ENCODE measurements at regions not wholly inside any gene's neighbourhood (a gene's known extent, or its start where the extent isn't known, plus 50 kb on each side); places are given as distances from the start of the nearest gene placed in this dataset.
"Not testable (repeated sequence)": the region's sequence is repeated elsewhere in the genome, so short reads cannot be mapped to it uniquely, and the experiment has no call there.

DNA sequence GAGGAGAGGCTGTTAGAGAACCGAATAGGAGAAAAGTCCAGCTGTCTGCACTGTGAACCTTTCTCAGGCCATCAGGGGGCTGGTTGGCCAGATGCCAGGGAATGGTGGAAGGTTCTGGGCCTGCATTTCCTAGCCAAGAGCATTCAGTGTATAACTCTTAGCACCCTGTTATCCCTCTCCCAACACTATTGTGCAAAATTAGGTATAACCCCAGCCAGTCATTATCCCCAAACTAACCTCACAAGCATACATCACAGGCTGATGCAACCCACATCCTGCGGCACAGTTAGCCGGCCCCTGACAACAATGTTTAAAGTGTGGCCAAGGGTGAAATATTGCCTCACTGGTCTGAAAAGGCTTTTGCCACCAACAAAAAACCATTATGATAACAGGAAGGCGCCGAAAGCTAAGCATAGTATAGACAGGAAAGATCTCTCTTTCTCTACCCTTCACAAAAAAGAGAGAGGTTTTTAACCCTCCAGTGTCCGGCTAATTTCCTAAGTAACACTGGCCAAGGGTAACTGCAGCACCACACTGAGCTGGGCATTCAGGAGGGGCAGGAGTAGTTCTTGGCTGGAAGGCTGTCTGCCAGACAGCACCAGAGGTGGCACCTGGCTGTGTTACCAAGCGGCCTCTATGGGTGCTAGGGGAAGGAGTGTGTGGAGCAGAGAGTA is 77.3 kb upstream of the BCAR3 start:
- H3K27ac ChIP-seq (replicated peaks), result peak overlapping the region; percentile 52
- TF ChIP-seq POLR2AphosphoS5 (IDR thresholded peaks at IDR 0.05; ENCODE audit: low read depth), result 0 out of 2 replicates have a peak, but pooled peaks have one; percentile 24
- TF ChIP-seq, protein P1, sequence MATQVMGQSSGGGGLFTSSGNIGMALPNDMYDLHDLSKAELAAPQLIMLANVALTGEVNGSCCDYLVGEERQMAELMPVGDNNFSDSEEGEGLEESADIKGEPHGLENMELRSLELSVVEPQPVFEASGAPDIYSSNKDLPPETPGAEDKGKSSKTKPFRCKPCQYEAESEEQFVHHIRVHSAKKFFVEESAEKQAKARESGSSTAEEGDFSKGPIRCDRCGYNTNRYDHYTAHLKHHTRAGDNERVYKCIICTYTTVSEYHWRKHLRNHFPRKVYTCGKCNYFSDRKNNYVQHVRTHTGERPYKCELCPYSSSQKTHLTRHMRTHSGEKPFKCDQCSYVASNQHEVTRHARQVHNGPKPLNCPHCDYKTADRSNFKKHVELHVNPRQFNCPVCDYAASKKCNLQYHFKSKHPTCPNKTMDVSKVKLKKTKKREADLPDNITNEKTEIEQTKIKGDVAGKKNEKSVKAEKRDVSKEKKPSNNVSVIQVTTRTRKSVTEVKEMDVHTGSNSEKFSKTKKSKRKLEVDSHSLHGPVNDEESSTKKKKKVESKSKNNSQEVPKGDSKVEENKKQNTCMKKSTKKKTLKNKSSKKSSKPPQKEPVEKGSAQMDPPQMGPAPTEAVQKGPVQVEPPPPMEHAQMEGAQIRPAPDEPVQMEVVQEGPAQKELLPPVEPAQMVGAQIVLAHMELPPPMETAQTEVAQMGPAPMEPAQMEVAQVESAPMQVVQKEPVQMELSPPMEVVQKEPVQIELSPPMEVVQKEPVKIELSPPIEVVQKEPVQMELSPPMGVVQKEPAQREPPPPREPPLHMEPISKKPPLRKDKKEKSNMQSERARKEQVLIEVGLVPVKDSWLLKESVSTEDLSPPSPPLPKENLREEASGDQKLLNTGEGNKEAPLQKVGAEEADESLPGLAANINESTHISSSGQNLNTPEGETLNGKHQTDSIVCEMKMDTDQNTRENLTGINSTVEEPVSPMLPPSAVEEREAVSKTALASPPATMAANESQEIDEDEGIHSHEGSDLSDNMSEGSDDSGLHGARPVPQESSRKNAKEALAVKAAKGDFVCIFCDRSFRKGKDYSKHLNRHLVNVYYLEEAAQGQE (IDR thresholded peaks at IDR 0.05; ENCODE audit: insufficient replicate concordance, low read depth), result no peak
- TF ChIP-seq GABPA (IDR thresholded peaks at IDR 0.05; ENCODE audit: low read depth), result no peak
- DNase-seq (ENCODE audit: low read depth in 1 of 2, low spot score in 1 of 2), result peak; percentile 50 to 71
- H3K27me3 ChIP-seq (ENCODE audit: insufficient read depth, poor library complexity, severe bottlenecking), result no peaks in the 10 kb centered on the region
- no peak overlapping the region for H3K4me3 ChIP-seq (replicated peaks; ENCODE audit: insufficient read depth, low read length)

DNA sequence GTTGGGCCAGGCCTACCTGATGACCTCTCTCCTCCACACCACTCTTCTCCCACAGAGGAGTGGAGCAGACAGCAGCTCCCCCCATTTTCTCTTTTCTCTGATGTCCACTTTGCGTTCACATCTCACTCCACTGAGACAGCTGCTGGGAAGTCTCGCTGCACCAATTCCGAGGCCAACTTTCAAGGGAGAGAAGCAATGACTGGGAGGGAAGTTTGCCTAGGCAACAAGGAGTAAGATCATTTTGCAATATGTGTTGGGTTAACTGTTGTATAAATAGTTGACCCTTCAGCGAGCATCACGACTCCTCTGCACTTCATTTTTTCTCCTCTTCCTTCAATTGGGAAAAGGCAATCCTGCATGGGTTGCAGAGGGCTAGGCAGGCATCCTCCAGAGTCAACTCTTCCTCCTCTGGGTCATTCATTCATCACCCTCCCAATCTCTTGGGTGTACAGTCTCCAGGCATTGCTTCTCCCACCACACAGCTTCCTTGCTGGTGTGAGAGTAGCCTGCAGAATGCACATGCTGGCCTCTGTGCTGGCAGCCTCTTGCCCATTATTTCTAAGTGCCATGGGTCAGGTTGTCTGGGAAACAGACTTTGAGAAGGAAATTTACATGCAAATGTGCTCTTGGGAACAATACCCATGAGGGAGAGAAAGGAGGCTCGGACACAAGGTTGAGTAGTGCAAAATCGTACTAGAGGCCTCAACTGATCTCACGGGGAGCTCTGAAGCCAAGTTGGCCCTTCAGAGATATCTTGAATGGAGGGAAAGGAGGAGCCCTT is 75.8 kb upstream of the BCAR3 start:
- no peaks in the 10 kb centered on the region for H3K27me3 ChIP-seq (ENCODE audit: insufficient read depth, poor library complexity, severe bottlenecking)
- no peak overlapping the region for H3K27ac ChIP-seq (replicated peaks)
- no peak overlapping the region for H3K4me3 ChIP-seq (replicated peaks; ENCODE audit: insufficient read depth, low read length)
- no peak for DNase-seq (ENCODE audit: low read depth in 1 of 2, low spot score in 1 of 2)
- no peak for TF ChIP-seq POLR2AphosphoS5 (IDR thresholded peaks at IDR 0.05; ENCODE audit: low read depth)

DNA sequence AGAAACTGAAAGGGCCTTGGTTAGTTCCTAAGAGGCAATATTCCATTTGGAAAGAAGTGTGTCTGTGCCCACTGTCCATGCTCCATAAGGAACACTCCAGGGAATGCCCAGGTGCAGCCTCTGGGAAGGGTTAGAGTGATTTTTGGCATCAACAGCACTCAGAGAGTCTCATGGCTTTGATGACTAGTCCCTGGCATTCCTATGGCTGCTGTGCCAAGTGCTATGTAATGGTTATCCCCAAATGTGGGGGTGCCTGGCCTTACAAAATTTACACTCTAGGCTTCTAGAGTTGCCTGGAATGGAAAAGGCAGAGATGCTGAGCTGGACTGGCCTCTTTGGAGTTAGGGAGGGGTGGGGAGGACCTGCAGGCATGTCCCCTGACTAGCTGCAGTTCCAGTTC is 75.0 kb upstream of the BCAR3 start:
- H3K27ac ChIP-seq (replicated peaks), result no peak overlapping the region
- TF ChIP-seq, protein P2, sequence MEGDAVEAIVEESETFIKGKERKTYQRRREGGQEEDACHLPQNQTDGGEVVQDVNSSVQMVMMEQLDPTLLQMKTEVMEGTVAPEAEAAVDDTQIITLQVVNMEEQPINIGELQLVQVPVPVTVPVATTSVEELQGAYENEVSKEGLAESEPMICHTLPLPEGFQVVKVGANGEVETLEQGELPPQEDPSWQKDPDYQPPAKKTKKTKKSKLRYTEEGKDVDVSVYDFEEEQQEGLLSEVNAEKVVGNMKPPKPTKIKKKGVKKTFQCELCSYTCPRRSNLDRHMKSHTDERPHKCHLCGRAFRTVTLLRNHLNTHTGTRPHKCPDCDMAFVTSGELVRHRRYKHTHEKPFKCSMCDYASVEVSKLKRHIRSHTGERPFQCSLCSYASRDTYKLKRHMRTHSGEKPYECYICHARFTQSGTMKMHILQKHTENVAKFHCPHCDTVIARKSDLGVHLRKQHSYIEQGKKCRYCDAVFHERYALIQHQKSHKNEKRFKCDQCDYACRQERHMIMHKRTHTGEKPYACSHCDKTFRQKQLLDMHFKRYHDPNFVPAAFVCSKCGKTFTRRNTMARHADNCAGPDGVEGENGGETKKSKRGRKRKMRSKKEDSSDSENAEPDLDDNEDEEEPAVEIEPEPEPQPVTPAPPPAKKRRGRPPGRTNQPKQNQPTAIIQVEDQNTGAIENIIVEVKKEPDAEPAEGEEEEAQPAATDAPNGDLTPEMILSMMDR (IDR thresholded peaks at IDR 0.05; ENCODE audit: insufficient read depth, low read length), result no peak
- TF ChIP-seq GABPA (IDR thresholded peaks at IDR 0.05; ENCODE audit: low read depth), result no peak
- no peak for TF ChIP-seq POLR2AphosphoS5 (IDR thresholded peaks at IDR 0.05; ENCODE audit: low read depth)
- no peak for TF ChIP-seq SPI1 (IDR thresholded peaks at IDR 0.05; ENCODE audit: borderline replicate concordance, low read depth)
- TF ChIP-seq, protein P1 (IDR thresholded peaks at IDR 0.05; ENCODE audit: insufficient replicate concordance, low read depth), result no peak
- no peak overlapping the region for H3K4me3 ChIP-seq (replicated peaks; ENCODE audit: insufficient read depth, low read length)
- H3K27me3 ChIP-seq (ENCODE audit: insufficient read depth, poor library complexity, severe bottlenecking), result no peaks in the 10 kb centered on the region
- DNase-seq (ENCODE audit: low read depth in 1 of 2, low spot score in 1 of 2), result no peak

GRCh38 chr1:93755251-93755715 is 73.6 kb upstream of the BCAR3 start:
- not testable (repeated sequence) for DNase-seq (ENCODE audit: low read depth in 1 of 2, low spot score in 1 of 2); H3K27me3 ChIP-seq (ENCODE audit: insufficient read depth, poor library complexity, severe bottlenecking); H3K4me3 ChIP-seq (replicated peaks; ENCODE audit: insufficient read depth, low read length); H3K27ac ChIP-seq (replicated peaks)

- no peak overlapping the region for H3K4me3 ChIP-seq (replicated peaks; ENCODE audit: insufficient read depth, low read length)
- H3K27me3 ChIP-seq (ENCODE audit: insufficient read depth, poor library complexity, severe bottlenecking), result no peaks in the 10 kb centered on the region
- DNase-seq (ENCODE audit: low read depth in 1 of 2, low spot score in 1 of 2), result peak in 1 of 2 experiments; percentile 16
- no peak overlapping the region for H3K27ac ChIP-seq (replicated peaks)
- no peak for TF ChIP-seq GABPA (IDR thresholded peaks at IDR 0.05; ENCODE audit: low read depth)
- 0 out of 2 replicates have a peak, but pooled peaks have one; percentile 5 for TF ChIP-seq SPI1 (IDR thresholded peaks at IDR 0.05; ENCODE audit: borderline replicate concordance, low read depth)
- TF ChIP-seq, protein P1 (IDR thresholded peaks at IDR 0.05; ENCODE audit: insufficient replicate concordance, low read depth), result no peak
Measured at GRCh38 chr1:93753791-93754763, 72.4 kb upstream of the BCAR3 start.
